HG02938 (cell line): ENCODE measurements at regions not wholly inside any gene's neighbourhood (a gene's known extent, or its start where the extent isn't known, plus 50 kb on each side); places are given as distances from the start of the nearest gene placed in this dataset.
"Not testable (repeated sequence)": the region's sequence is repeated elsewhere in the genome, so short reads cannot be mapped to it uniquely, and the experiment has no call there.

Experiments
- ATAC-seq: cut with Tn5 transposase; IDR thresholded peaks from one replicate; pipeline ENCODE4 v1.9.1; 2021; ENCODE audit warnings: mild to moderate bottlenecking, moderate library complexity; ENCODE audit not compliant: unreplicated experiment

- ATAC-seq: no peak
These were observed 594.8 kb downstream of the ZWINT start for GRCh38 chr10:55766212-55766611.

DNA sequence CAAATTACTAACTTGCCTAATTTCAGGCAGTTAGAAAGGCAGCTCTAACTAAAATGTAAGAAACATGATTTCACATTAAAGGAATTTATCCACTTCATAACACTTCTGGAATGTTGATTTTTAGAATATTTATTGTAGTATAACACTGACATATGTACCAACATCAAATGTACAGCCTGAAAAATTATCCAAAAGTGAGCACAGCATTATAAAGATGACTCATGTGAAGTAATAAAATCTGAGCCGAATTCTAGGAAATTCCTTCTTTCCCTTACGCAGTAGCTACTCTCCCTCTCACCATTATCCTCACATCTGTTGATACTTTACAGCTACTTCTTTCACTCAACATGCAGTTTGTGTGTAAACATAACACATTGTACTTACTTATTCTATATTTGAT lies 610.6 kb downstream of the ZWINT start:
- no peak for ATAC-seq

- no peak for ATAC-seq
These were observed 613.8 kb downstream of the ZWINT start for GRCh38 chr10:55747244-55747643.

GRCh38 chr10:55746002-55746401 lies 615.1 kb downstream of the ZWINT start:
- no peak for ATAC-seq

DNA sequence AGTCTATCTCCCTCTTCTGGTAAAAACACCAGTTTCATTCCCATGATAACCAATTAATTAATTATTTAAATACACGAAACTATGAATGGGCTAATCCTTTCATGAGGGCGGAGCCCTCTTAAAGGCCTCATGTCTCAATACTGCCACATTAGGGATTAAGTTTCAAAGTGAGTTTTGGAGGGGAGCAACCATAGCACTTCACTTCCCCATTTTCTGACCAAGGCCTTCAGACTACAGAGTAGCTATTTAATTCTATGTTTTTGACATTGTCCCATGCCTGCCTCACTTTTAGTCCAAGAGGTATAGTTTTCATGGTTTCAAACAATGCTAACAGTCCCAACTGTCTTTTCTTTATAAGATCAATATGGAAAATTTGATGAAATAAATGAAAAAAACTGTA lies 618.6 kb downstream of the ZWINT start:
- ATAC-seq: no peak

DNA sequence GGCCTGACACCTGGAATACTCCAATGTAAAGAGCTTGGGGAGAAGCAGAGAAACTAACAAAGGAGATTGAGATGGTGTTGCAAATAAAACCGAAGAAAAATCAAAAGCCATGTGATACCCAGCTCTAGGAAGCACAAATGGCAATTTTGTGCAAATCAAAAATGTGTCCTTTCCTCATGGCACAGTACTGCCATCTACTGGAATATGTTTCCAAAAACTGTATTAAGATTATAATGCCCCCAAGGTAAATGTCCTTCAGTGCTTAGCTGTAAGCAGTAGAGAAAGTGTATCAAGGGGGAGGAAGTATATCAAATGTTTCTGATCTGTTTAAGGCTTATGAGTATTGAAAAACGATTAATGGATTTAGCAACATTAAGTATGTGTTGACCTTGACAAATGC lies 620.3 kb downstream of the ZWINT start:
- ATAC-seq: peak; percentile 47

GRCh38 chr10:55740110-55740509 lies 620.9 kb downstream of the ZWINT start:
- no peak for ATAC-seq

DNA sequence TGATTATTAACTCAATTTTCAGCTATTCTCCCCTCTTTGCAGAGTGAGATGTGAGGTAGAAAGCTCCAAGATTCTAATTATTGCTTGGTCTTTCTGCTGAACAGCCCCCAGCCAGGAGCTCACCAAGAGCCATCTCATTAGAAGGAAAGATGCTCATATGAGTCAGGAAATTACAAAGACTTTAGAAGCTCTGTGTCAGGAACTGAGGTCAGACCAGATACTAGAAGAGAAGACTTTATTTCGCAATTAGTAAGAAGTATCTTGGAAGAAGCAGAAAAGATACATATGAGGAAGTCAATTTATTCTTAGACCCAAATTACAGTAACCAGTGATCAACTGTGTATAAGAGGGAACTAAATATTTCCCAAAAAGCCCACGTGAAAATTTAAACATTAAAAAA lies 626.9 kb downstream of the ZWINT start:
- ATAC-seq: no peak

- no peak for ATAC-seq
These were observed 656.1 kb downstream of the ZWINT start for GRCh38 chr10:55704950-55705349.

DNA sequence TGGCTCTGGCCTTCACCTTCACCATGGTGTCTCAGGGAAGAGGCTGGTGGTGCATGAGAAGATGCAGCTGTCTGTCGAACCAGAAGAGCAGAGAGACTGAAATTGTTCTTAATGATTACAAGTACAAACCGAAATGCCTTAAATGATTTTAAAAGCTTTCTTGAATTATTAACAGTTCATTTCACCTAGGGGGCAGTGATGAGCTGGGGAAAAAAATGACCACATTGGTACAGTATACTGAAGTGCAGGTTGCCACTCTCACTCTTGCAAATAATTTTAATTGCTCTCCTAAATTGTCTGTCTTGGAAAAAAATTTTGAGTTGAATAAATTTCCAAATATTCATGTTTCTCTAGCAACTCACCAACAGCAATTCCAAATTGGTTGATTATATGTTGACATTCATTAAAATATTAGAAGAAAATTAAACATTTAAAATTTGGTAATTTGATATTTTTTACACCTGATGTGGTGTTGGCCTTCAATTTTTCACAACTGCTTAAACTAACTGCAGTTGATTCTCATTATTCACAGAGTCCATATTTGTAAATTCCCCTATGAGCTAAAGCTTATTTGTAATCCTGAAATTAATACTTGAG lies 692.6 kb downstream of the ZWINT start:
- peak; percentile 64 for ATAC-seq

DNA sequence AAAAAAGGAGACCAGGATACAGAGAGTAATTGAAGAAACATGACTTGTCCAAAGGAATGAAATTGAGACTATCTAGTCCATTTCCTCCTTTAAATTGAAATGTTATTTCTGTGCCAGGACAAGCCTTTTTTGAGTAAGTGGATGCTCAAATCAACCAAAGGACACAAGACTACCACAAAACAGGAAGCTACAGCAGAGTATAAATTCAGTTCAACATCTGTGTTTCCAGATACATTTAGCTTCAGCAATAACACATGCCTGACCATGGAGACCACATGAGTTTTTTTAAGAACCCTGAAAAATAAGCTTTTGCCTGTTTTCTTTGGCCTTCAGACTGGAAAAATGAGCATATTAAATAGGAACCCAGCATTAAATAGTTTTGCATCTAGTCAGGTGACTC lies 707.5 kb downstream of the ZWINT start:
- no peak for ATAC-seq

DNA sequence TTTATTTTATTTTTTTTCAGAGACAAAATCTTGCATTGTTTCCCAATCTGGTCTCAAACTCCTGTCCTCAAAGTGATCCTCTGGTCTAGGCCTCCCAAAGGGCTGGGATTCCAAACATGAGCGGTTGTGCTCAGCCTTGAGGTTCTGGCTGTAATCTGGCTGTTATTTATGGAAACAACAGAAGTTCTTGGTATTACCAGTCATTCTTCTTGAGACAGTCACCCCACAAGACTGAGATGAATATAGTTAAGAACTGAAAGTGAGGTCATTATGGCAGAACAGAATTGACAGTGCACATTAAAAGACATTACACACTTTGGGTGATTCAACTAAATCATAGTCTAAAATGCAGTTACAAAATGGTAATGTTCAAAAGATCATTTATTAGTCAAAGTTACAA lies 719.5 kb downstream of the ZWINT start:
- no peak for ATAC-seq

GRCh38 chr10:55631071-55631654 lies 729.9 kb downstream of the ZWINT start:
- peak; percentile 78 for ATAC-seq

DNA sequence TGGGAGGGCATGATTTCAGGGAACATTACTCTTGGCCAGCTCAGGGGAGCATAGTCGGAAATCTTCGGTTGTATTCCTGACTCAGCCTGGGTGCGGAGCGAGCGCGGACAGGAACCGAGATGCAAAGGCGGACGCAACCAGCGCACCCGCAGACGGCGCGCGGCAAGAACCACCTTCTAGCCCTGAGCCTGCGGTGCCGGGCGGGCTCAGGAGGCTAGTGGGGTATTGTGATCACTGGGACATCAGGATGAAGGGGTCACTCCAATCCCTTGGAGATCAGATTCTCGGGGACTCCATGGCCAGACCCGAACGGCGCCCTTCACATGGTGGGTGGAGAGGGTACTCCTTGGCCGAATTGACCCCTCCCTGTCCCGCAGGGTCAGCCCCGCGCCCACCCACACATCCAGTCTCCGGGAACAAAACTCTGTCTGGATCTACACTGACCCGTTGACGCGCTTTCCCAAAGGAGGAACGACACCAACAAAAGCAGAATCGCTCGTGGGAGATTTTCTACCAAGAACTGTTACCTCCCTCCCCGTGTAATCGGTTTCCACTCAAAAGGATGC lies 730.5 kb downstream of the ZWINT start:
- no peak for ATAC-seq

DNA sequence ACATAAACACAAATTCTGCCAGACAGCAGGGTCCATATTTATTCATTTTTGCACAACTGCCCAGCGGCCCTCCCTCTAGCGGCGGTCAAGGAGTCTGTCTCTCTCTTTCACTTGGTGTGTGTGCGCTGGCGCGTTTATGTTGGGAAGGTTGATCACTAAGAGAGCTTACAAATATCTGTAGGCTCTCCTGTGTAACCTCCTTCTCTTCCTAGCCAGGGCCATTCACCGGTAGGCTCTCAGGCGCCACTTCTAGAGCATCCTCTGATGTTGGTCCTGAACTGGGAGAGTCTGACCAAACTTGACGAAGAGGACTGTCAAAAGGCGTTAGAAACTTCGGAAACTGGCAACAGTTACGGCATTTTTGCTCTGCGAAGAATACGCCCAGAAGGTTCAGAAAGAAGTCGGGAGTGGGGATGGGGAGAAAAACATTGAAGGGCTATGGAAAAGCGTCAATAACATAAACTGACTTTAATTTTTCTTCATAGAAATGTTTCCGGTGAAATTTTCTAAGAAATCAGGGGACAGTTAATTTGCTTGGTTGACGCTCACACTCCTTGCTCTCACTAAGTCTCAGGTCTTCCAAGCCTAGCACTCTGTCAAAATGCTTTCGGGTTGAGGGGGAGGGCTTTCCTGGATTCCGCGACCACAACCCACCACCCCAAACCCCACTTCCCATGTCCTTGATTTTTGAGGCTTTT lies 731.1 kb downstream of the ZWINT start:
- peak; percentile 37 for ATAC-seq

GRCh38 chr10:55628260-55628701 lies 732.8 kb downstream of the ZWINT start:
- ATAC-seq: no peak

DNA sequence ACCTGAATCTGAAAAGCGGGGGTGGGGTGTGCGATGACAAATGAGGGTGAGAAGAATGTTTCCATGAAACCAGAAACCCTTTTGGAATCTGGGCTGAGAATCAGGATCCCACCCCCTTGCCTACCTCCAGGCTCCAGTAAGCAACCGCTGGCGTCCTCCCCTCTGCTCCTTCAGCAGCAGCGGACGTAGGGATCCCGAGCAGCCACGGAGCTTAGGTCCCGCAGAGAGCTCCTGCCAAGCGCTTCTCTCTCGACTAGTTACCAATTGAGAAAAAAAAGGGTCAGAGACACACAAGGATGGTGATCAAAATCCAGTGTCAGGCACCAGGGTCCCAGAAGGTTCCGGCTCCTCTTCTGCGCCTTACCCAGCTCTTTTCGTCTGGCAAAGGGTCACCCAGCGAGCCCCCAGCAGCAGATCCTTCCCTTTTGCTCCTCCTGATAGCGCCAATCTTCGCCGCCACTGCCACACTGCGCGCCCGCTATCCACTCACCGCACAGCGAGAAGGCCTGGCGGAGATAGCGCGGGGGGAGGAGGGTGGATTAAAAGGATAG lies 733.5 kb downstream of the ZWINT start:
- ATAC-seq: no peak

GRCh38 chr10:55601690-55602478 lies 759.2 kb downstream of the ZWINT start:
- ATAC-seq: not testable (repeated sequence)

- no peak for ATAC-seq
These were observed 750.6 kb upstream of the PCDH15 start for GRCh38 chr10:55551603-55552002.

DNA sequence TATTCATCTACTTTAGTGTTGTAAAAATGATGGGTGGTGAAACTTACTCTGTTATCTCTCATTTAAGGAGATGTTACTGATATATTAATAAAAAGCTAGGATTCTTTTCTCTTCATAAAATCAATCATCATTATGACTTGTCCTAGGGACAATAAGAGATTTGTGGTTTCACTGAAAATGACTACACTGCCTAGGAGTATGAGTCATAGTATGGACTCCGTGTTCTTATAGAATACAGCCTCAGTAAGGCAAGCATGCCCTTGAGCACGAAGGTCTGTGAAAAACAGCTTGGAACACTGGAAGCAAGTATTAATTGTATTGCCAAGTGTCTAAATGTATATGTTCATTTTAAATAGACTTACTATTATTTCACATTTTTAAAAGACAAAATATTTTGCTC lies 749.2 kb upstream of the PCDH15 start:
- no peak for ATAC-seq

DNA sequence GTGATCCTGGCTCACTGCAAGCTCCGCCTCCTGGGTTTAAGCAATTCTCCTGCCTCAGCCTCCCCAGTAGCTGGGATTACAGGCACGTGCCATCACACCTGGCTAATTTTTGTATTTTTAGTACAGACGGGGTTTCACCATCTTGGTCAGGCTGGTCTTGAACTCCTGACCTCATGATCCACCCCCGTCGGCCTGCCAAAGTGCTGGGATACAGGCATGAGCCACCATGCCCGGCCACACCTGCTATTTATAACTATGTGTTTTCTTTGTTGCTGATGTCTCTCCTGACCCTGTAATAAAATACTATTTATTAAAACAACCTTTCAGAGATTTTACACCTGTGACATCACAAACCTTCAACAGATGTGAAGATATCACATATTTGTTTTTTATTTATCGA lies 736.5 kb upstream of the PCDH15 start:
- not testable (repeated sequence) for ATAC-seq
